ENCODE measurements at regions not wholly inside any gene's neighbourhood (a gene's known extent, or its start where the extent isn't known, plus 50 kb on each side); places are given as distances from the start of the nearest gene placed in this dataset.

GRCh38 chr13:58397596-58398387 is 766.2 kb downstream of the PCDH17 start:
- Histone ChIP-seq H3K27me3 (ENCODE audit: low read depth) (no peaks in the 10 kb centered on the region), H3K36me3 (no peaks in the 10 kb centered on the region), H3K27ac (no peak overlapping the region), H3K4me1 (no peaks in the 10 kb centered on the region), H3K4me3 (no peak overlapping the region), H3K9me3 (peaks cover 4% of the 10 kb centered on the region)
- ATAC-seq (no peak), DNase-seq (no peak)
- intact Hi-C loops (cut with DNase I), result no loop called here
- no peak for TF ChIP-seq CTCF (IDR thresholded peaks at IDR 0.05)

GRCh38 chr13:58399263-58399662 is 767.7 kb downstream of the PCDH17 start:
- ATAC-seq (no peak), DNase-seq (no peak)
- Histone ChIP-seq H3K4me1 (no peaks in the 10 kb centered on the region), H3K4me3 (no peak overlapping the region), H3K36me3 (no peaks in the 10 kb centered on the region), H3K27ac (no peak overlapping the region), H3K27me3 (ENCODE audit: low read depth) (no peaks in the 10 kb centered on the region), H3K9me3 (peaks cover 4% of the 10 kb centered on the region)
- intact Hi-C loops (cut with DNase I), result no loop called here
- TF ChIP-seq CTCF (IDR thresholded peaks at IDR 0.05), result no peak

- Histone ChIP-seq H3K27me3 (ENCODE audit: low read depth) (no peaks in the 10 kb centered on the region), H3K27ac (no peak overlapping the region), H3K4me1 (no peaks in the 10 kb centered on the region), H3K4me3 (no peak overlapping the region), H3K36me3 (no peaks in the 10 kb centered on the region), H3K9me3 (no peaks in the 10 kb centered on the region)
- DNase-seq (no peak), ATAC-seq (no peak)
- intact Hi-C loops (cut with DNase I), result no loop called here
- no peak for TF ChIP-seq CTCF (IDR thresholded peaks at IDR 0.05)
These were observed 775.0 kb downstream of the PCDH17 start for GRCh38 chr13:58406545-58406944.

- TF ChIP-seq CTCF (IDR thresholded peaks at IDR 0.05), result no peak
- Histone ChIP-seq H3K9me3 (peaks cover 5% of the 10 kb centered on the region), H3K4me3 (no peak overlapping the region), H3K36me3 (no peaks in the 10 kb centered on the region), H3K27me3 (ENCODE audit: low read depth) (no peaks in the 10 kb centered on the region), H3K27ac (no peak overlapping the region), H3K4me1 (no peaks in the 10 kb centered on the region)
- intact Hi-C loops (cut with DNase I), result no loop called here
- DNase-seq (no peak), ATAC-seq (no peak)
These were observed 798.4 kb downstream of the PCDH17 start for GRCh38 chr13:58429917-58430316.

GRCh38 chr13:58434943-58435342 is 803.4 kb downstream of the PCDH17 start:
- no peaks in the 10 kb centered on the region for H3K4me1 ChIP-seq
- no peak for TF ChIP-seq CTCF (IDR thresholded peaks at IDR 0.05)
- no peak overlapping the region for H3K27ac ChIP-seq
- no peaks in the 10 kb centered on the region for H3K36me3 ChIP-seq
- H3K27me3 ChIP-seq (ENCODE audit: low read depth), result no peaks in the 10 kb centered on the region
- ATAC-seq (no peak), DNase-seq (no peak)
- no peak overlapping the region for H3K4me3 ChIP-seq
- intact Hi-C loops (cut with DNase I), result no loop called here
- no peaks in the 10 kb centered on the region for H3K9me3 ChIP-seq
